Lower lobe of right lung (tissue), 2 donors: ENCODE measurements at regions not wholly inside any gene's neighbourhood (a gene's known extent, or its start where the extent isn't known, plus 50 kb on each side); places are given as distances from the start of the nearest gene placed in this dataset.

Experiments
- ATAC-seq, 2 donors: fragments of 200-7000 bp; cut with Tn5 transposase; one replicate each; pipeline ENCODE4 v1.9.1; 2020 to 2022; ENCODE audit warnings: mild to moderate bottlenecking in 2 of 2, moderate library complexity in 2 of 2
- DNase-seq: peaks from one replicate; pipeline ENCODE4 v3.0.0-alpha.2; 2020
- H3K27ac ChIP-seq: fragments of 200-600 bp; one replicate; pipeline ENCODE4 v1.8.0; 2022
- H3K27me3 ChIP-seq: fragments of 200-600 bp; one replicate; pipeline ENCODE4 v1.8.0; 2022; ENCODE audit warnings: low read depth
- H3K36me3 ChIP-seq: fragments of 200-600 bp; one replicate; pipeline ENCODE4 v1.8.0; 2022; ENCODE audit warnings: mild to moderate bottlenecking
- H3K4me1 ChIP-seq: fragments of 200-600 bp; one replicate; pipeline ENCODE4 v1.8.0; 2022
- H3K4me3 ChIP-seq: fragments of 200-600 bp; one replicate; pipeline ENCODE4 v1.8.0; 2022; ENCODE audit warnings: mild to moderate bottlenecking
- H3K9me3 ChIP-seq: fragments of 200-600 bp; one replicate; pipeline ENCODE4 v1.8.0; 2022
- intact Hi-C: fragments of 100-400 bp; cut with DNase I; formaldehyde crosslinking; loops from one replicate; pipeline ENCODE4 v1.11.0; 2022
- TF ChIP-seq, protein P1 (sequence below): fragments of 200-600 bp; IDR thresholded peaks from one replicate; pipeline ENCODE4 v1.8.0; 2022; ENCODE audit warnings: antibody characterized with exemption, mild to moderate bottlenecking
- donor health status: DM: no; HTN: yes; CAD: no; lungs with severe emphysema.

- TF ChIP-seq, protein P1, sequence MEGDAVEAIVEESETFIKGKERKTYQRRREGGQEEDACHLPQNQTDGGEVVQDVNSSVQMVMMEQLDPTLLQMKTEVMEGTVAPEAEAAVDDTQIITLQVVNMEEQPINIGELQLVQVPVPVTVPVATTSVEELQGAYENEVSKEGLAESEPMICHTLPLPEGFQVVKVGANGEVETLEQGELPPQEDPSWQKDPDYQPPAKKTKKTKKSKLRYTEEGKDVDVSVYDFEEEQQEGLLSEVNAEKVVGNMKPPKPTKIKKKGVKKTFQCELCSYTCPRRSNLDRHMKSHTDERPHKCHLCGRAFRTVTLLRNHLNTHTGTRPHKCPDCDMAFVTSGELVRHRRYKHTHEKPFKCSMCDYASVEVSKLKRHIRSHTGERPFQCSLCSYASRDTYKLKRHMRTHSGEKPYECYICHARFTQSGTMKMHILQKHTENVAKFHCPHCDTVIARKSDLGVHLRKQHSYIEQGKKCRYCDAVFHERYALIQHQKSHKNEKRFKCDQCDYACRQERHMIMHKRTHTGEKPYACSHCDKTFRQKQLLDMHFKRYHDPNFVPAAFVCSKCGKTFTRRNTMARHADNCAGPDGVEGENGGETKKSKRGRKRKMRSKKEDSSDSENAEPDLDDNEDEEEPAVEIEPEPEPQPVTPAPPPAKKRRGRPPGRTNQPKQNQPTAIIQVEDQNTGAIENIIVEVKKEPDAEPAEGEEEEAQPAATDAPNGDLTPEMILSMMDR = no peak
- H3K27ac ChIP-seq = no peak overlapping the region
- no peak for ATAC-seq
- H3K4me1 ChIP-seq = no peaks in the 10 kb centered on the region
- no peaks in the 10 kb centered on the region for H3K9me3 ChIP-seq
- H3K4me3 ChIP-seq = no peak overlapping the region
- H3K27me3 ChIP-seq = no peaks in the 10 kb centered on the region
- DNase-seq = no peak
- no peaks in the 10 kb centered on the region for H3K36me3 ChIP-seq
- intact Hi-C loops = no loop called here
Observed at GRCh38 chr2:108119492-108119891, 120.3 kb upstream of the SULT1C3 start.

DNA sequence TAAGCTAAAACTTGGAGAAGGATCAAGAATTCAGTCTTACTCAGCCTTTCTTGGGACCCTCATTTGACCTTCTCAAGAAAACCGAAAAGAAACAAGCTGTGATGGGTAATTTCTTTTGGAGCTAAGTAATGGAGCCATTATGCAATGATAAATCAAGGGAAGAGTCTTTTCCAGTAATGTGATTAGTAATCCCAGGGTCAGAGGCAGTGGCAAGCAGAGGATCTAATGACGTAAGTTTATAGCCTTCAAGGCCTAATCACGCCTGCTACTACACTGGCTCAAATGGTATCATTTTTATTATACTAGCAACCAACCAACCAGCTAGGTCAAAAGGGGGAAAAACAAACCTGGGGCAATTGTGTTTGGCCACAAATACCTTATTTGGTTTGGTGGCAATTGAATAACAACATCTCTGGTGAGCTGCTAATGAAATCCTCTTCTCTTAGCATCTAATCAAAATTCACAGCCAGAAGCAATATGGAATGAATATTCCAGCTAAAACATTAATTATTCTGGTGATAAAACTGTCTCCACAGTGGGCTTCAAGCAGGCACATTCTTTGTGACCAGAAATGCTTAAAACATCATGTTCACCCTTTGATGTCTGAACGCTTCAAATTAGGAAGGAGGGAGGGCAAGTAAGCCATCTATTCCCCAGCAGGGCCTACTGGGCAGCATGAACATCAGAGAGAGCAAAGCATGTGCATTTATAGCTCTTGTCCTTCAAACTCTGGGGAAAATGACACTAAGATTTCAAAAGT lies 114.9 kb upstream of the SULT1C3 start:
- intact Hi-C loops = no loop called here

GRCh38 chr2:108125581-108125980 lies 114.2 kb upstream of the SULT1C3 start:
- H3K27ac ChIP-seq = no peak overlapping the region
- intact Hi-C loops = no loop called here
- no peak for ATAC-seq

More for the DNA sequence above, 114.9 kb upstream of the SULT1C3 start:
- H3K36me3 ChIP-seq = no peaks in the 10 kb centered on the region
- H3K9me3 ChIP-seq = no peaks in the 10 kb centered on the region
- no peaks in the 10 kb centered on the region for H3K4me1 ChIP-seq
- TF ChIP-seq, protein P1 = no peak
- no peak overlapping the region for H3K27ac ChIP-seq
- ATAC-seq (no peak), DNase-seq (no peak)
- no peak overlapping the region for H3K4me3 ChIP-seq
- H3K27me3 ChIP-seq = no peaks in the 10 kb centered on the region

DNA sequence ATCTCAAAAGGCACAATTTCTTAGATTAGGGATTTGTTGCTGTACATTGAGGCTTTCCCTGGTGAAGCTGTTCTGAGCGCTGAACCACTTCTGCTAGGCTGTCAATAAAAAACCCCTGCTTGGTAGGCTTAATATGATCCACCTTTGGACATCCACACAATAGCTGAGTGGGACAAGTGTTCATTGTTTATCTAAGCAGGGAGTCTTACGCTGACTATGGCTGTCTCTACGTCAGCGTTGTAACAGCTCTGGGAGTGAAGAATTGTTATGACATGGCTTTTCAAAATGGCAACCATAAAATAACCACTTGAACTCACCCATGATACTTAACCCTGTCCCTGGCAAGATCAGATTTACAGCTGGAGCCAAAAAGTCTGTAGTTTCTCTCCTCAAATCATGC lies 111.5 kb upstream of the SULT1C3 start:
- no peak overlapping the region for H3K4me3 ChIP-seq
- intact Hi-C loops = no loop called here
- H3K27me3 ChIP-seq = no peaks in the 10 kb centered on the region
- DNase-seq = no peak
- no peak for ATAC-seq
- no peaks in the 10 kb centered on the region for H3K4me1 ChIP-seq
- no peaks in the 10 kb centered on the region for H3K36me3 ChIP-seq
- H3K9me3 ChIP-seq = no peaks in the 10 kb centered on the region
- TF ChIP-seq, protein P1 = no peak
- no peak overlapping the region for H3K27ac ChIP-seq

More at GRCh38 chr2:108125581-108125980, 114.2 kb upstream of the SULT1C3 start:
- H3K9me3 ChIP-seq = no peaks in the 10 kb centered on the region
- H3K36me3 ChIP-seq = no peaks in the 10 kb centered on the region
- H3K4me3 ChIP-seq = no peak overlapping the region
- TF ChIP-seq, protein P1 = no peak
- no peak for DNase-seq
- no peaks in the 10 kb centered on the region for H3K27me3 ChIP-seq
- H3K4me1 ChIP-seq = no peaks in the 10 kb centered on the region

DNA sequence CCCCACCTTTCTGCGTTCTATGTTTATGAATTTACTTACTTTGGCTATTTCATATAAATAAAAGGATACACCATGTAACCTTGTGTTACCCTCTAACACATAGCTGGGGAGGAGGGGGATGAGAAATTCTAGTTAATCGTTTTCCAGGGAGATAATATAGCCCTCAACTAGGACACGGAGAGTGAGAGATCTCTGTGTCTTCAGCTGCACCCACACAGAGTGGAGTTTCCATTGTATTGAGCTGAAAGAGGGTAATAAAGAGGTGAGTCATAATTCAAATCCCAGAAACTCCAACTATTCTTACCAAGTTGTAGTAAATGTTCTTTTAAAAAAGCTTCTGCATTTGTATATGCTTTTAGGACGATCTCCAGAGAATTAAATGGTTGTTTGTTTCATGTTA lies 110.1 kb upstream of the SULT1C3 start:
- Histone ChIP-seq H3K4me1 (no peaks in the 10 kb centered on the region), H3K36me3 (no peaks in the 10 kb centered on the region), H3K9me3 (no peaks in the 10 kb centered on the region), H3K27me3 (no peaks in the 10 kb centered on the region), H3K4me3 (no peak overlapping the region), H3K27ac (no peak overlapping the region)
- no peak for DNase-seq
- intact Hi-C loops = no loop called here
- no peak for ATAC-seq
- TF ChIP-seq, protein P1 = no peak
